ENCODE measurements at regions not wholly inside any gene's neighbourhood (a gene's known extent, or its start where the extent isn't known, plus 50 kb on each side); places are given as distances from the start of the nearest gene placed in this dataset.

DNA sequence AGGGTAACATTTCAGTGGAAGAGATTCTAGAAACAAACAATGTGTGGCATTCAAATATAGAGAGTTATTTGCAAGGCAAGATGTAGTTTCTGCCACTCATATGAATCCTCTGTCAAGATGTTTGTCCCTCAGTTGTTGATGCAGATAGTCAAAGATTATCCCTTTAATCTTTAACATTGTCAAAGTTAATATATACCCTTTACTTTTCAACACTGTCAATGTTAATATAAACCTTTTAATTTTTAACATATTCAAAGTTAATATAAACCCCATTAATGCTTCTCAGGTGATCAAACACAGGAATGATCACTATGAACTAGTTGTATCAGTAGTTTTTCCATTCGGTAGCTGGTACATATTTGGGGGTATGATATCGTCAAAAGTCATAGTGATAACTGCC, 51.9 kb upstream of the PICALM start:
- TF ChIP-seq CTCF (IDR thresholded peaks at IDR 0.05; ENCODE audit: insufficient read depth, low read depth, low read length, missing control alignments): no peak
- no peak for DNase-seq (ENCODE audit: low read depth)
- no peak overlapping the region for H3K4me3 ChIP-seq (ENCODE audit: low read length)

DNA sequence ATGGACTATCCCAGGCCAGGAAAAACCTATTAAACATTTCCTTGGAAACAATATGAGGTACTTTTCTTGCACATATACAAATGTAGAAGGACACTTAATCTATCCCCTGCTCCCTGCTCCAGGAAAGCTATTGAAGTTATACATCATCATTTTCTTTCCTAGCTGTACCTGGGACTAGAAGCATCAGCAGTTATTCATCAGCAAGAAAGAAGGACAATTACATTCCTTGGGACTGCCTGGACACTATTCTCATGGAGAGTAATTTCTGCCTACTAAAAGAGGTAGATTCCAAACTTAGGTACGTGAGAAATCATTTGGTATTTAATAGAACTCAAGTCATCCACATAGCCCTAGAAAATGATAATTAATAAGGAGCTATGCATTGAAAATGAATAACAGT, 51.0 kb upstream of the PICALM start:
- TF ChIP-seq CTCF (IDR thresholded peaks at IDR 0.05; ENCODE audit: insufficient read depth, low read depth, low read length, missing control alignments): no peak
- no peak overlapping the region for H3K4me3 ChIP-seq (ENCODE audit: low read length)
- DNase-seq (ENCODE audit: low read depth): no peak

DNA sequence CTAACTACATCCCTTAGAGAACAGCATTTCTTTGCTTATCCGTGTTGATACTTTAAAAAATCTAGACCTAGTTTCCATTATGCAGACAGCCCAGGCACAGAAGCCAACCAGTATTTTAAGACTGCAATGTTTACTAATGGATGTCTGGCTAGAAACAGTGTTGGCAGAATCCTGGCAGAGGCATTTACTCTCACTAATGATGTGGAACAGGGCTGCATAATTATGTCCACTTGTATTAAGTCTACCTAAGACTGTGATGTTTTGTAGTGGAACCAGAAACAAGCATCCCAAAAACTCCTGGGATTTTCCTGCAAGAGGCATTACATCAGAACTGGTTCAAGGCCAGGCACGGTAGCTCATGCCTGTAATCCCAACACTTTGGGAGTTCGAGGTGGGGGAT, 50.2 kb upstream of the PICALM start:
- DNase-seq (ENCODE audit: low read depth): no peak
- no peak for TF ChIP-seq CTCF (IDR thresholded peaks at IDR 0.05; ENCODE audit: insufficient read depth, low read depth, low read length, missing control alignments)
- H3K4me3 ChIP-seq (ENCODE audit: low read length): no peak overlapping the region

All from epithelial cell of esophagus (primary cell).